Neuron (in vitro differentiated cells): ENCODE measurements at regions not wholly inside any gene's neighbourhood (a gene's known extent, or its start where the extent isn't known, plus 50 kb on each side); places are given as distances from the start of the nearest gene placed in this dataset.

Source experiments
- H2AFZ ChIP-seq: one replicate; pipeline ENCODE4 v1.6.1; 2013; ENCODE audit warnings: low read depth, mild to moderate bottlenecking, inconsistent platforms, low read length, moderate library complexity
- H3K27me3 ChIP-seq: one replicate; pipeline ENCODE4 v1.6.1; 2013; ENCODE audit warnings: low read length; ENCODE audit not compliant: insufficient read depth
- H3K36me3 ChIP-seq: one replicate; pipeline ENCODE4 v1.6.1; 2013; ENCODE audit warnings: low read length; ENCODE audit not compliant: insufficient read depth
- H3K4me1 ChIP-seq: one replicate; pipeline ENCODE4 v1.6.1; 2013; ENCODE audit warnings: low read length; ENCODE audit not compliant: insufficient read depth
- H3K4me3 ChIP-seq: 2 replicates; pipeline ENCODE4 v1.5.1; 2013; ENCODE audit warnings: mild to moderate bottlenecking, low read length, moderate library complexity
- H3K9me3 ChIP-seq: one replicate; pipeline ENCODE4 v1.6.1; 2013; ENCODE audit warnings: low read length

DNA sequence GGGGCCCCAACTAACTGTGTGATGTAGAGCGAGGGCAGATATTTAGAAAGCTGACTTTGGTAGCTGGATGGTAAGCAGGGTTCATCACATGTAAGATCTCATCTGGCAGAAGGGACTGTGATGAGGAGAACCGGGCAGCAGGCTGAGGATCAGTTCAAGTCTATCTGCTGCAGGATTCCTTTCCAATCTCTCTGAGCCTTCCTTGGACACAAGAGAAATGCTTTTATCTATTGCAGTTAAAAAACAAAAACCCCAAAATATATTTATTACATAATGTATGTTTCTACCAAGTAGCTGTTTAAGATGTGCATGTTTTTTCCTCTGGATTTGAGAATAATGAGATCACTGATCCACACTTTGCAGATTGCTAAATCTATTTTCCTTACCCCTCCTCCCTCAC is 411.5 kb downstream of the RAP2B start:
- Histone ChIP-seq H3K36me3 (no peaks in the 10 kb centered on the region), H3K4me3 (no peak overlapping the region), H3K27me3 (no peaks in the 10 kb centered on the region), H3K9me3 (no peaks in the 10 kb centered on the region), H2AFZ (no peak overlapping the region), H3K4me1 (peaks cover 11% of the 10 kb centered on the region)

DNA sequence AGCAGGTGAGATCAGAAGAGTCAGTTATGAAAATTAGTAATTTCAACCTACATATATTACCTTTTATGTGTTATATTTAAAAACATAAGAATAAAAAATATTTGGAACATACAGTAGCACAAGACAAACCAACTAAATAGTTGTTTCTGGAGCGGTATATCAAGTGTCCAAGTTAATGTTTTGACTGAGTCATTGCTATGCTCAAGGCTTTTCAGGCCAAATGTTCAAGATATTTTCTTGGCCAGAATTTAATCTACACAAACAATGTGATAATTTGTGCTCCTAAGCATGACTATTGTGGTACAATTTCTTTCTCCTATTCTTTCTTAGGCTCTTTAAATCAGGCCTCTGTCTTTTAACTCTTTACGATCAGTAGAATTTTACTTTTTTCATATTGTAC is 412.4 kb downstream of the RAP2B start:
- no peaks in the 10 kb centered on the region for H3K27me3 ChIP-seq
- H2AFZ ChIP-seq, result no peak overlapping the region
- peaks cover 11% of the 10 kb centered on the region for H3K4me1 ChIP-seq
- H3K9me3 ChIP-seq, result no peaks in the 10 kb centered on the region
- no peak overlapping the region for H3K4me3 ChIP-seq
- no peaks in the 10 kb centered on the region for H3K36me3 ChIP-seq

DNA sequence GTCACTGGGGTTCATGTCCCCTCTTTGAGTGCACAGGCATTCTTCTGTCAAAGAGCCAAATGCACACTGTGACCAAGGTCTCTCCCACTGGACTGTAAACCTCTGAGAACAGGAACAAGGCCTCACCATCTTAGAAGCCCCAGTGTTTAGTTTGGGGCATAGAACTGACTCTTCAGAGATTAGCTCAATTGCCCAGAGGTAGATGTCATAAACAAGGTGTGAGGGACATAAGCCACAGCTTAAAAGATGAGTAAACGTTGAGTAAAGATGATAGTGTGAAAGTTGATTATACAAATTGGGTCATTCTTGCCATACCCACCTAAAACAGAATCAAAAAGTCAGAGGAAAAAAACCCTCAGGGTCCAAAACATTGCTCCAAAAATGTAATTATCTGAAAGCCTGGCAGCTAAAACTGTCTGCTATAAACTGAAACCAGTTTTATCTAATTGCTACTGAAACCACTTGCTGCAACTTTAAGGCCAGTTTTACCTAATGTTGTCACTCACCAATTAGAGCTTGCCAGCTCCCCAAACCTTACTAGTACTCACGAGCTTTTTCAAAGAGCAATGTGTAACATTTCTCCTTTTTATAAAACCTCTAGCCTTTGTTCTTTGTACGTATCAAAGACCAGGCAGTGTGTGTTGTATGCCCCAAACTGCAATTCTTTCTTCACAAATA is 415.2 kb downstream of the RAP2B start:
- Histone ChIP-seq H3K27me3 (no peaks in the 10 kb centered on the region), H3K36me3 (no peaks in the 10 kb centered on the region), H3K4me3 (no peak overlapping the region), H3K9me3 (no peaks in the 10 kb centered on the region), H3K4me1 (peaks cover 11% of the 10 kb centered on the region), H2AFZ (no peak overlapping the region)

DNA sequence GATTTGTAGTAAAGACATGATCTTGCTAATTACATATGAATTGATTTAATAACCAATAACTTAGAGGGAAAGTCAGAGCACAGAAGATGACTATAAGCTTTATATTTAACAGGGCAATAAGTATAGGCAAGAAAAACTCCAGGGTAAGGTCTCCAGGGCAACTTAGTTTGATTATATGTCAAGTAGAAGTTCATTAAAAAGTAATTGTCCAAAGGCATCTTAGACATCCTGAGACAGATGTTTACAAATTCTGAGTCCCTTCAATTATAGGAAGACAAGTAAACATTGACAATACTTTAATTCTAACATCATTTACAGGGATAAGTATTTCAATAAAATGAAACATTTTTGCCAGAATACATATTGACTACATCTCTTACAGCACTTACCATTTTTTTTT is 416.0 kb downstream of the RAP2B start:
- H3K36me3 ChIP-seq, result no peaks in the 10 kb centered on the region
- no peak overlapping the region for H2AFZ ChIP-seq
- H3K4me3 ChIP-seq, result no peak overlapping the region
- H3K27me3 ChIP-seq, result no peaks in the 10 kb centered on the region
- H3K4me1 ChIP-seq, result peaks cover 5% of the 10 kb centered on the region
- no peaks in the 10 kb centered on the region for H3K9me3 ChIP-seq

DNA sequence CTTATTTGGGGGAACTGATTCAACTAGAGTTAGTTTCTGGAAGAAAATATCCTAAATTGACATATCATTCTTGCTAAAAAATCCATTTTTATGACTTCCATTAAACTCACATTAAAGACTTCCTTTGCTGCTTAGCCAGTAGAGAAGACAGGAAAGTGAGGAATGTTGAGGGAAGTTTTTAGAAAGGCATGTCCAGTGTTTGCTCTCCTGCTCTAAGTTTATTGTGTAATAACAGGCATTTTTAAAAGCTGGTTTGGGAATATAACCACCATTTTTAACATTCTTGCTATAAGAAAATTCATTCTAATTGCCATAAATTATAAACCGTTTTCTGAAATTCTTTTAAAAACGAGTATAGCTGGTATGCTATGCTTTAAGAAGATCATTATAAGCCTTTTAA is 428.0 kb downstream of the RAP2B start:
- H2AFZ ChIP-seq, result no peak overlapping the region
- H3K4me3 ChIP-seq, result no peak overlapping the region
- no peaks in the 10 kb centered on the region for H3K4me1 ChIP-seq
- H3K36me3 ChIP-seq, result no peaks in the 10 kb centered on the region
- no peaks in the 10 kb centered on the region for H3K27me3 ChIP-seq
- H3K9me3 ChIP-seq, result no peaks in the 10 kb centered on the region

DNA sequence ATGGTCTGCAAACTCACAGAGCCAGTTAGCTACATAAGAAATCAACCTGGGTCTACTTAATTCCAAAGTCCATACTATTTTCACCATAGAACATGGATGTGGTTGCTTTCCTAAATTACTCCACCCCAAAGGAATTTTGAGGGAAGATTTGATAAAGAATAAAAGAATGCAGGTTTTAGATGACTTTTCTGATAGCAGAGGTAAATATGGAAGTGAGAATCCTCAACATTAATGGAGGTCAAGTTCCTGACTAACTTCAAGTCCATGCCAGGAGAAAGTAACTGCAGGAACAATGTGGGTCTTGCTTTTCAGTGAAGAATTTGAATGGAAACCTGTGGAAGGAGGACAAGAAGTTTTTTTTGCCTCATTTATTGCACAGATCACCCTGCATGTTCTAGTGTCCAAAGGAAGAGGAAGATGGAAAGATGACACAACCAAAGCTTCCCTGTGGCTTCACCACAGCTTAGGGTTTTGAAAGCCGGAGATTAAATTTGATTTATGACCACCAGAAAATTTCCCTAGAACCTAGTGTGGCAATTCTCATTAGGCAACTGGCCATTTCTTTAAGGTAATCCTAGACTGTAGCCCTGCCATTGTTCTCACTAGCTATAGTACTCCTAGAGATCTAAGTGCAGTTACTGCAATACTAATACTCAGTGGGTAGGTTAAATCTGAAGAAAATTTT is 429.7 kb downstream of the RAP2B start:
- no peaks in the 10 kb centered on the region for H3K4me1 ChIP-seq

DNA sequence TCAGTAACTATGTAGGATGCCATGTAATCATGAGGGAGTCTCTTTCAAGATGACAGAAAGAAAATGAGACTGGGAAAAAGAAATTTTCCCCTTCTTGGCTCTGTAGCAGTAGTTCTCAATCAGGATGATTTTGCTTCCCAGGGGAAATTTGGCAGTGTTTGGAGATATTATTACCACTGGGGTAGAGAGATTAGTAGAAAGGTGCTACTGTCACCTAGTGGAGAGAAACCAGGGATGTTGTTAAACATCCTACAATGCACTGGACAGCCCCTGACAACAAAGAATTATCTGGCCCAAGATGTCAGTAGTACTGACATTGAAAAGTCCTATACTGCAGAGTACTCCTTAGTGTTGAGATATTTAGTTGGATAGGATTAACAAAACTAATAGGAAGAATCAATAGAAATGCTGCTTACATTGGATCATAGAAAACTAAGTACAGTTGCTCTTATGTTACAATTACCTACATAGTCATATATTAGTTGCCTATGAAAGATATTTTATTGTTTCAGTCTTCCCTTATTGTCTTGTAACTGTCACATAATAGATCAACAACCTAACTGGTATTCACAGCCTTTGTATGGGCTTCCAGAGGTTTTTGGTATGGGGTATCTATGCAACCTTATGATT is 433.3 kb downstream of the RAP2B start:
- Histone ChIP-seq H3K36me3 (no peaks in the 10 kb centered on the region), H2AFZ (no peak overlapping the region), H3K4me3 (no peak overlapping the region), H3K4me1 (no peaks in the 10 kb centered on the region), H3K9me3 (no peaks in the 10 kb centered on the region), H3K27me3 (no peaks in the 10 kb centered on the region)

More for the DNA sequence above, 429.7 kb downstream of the RAP2B start:
- Histone ChIP-seq H2AFZ (no peak overlapping the region), H3K4me3 (no peak overlapping the region), H3K9me3 (no peaks in the 10 kb centered on the region), H3K27me3 (no peaks in the 10 kb centered on the region), H3K36me3 (no peaks in the 10 kb centered on the region)

DNA sequence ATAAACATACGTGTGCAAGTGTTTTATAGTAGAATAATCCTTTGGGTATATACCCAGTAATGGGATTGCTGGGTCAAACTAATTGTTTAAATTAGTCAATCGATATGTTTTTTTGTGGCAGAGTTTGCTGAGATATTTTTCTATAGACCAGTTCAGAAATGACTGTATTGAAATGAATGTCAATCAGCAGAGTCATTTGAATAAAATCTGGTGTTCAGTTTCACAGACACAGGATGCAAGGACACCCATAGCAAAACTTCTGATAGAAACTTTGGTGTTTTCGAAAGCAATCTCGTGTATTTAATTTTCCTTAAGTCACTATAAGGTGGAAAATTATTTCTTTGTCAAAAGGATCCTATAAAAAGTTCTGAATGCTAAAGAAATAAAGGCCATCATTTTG is 434.4 kb downstream of the RAP2B start:
- Histone ChIP-seq H3K4me1 (no peaks in the 10 kb centered on the region), H3K36me3 (no peaks in the 10 kb centered on the region), H3K4me3 (no peak overlapping the region), H2AFZ (no peak overlapping the region), H3K27me3 (no peaks in the 10 kb centered on the region), H3K9me3 (no peaks in the 10 kb centered on the region)

DNA sequence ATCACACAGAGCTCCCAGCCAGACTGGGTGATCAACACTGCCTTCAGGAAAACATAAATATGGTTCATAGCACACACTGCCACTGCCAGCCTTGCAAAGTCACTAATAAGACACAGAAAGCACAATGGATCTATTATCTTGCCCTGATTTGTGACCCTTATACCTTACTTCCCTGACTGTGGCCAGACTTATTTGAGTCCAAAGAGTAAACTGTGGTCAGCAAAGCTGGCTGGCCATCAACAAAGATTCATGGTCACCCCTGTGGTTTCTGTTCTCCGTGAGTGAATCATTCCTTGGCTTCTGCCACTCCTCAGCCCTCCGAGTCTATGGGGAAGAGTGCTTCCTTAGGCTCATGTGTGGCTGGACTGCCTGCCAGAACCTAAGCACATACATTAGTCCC is 437.7 kb downstream of the RAP2B start:
- Histone ChIP-seq H3K4me1 (no peaks in the 10 kb centered on the region), H3K9me3 (no peaks in the 10 kb centered on the region), H3K4me3 (no peak overlapping the region), H2AFZ (no peak overlapping the region), H3K27me3 (no peaks in the 10 kb centered on the region), H3K36me3 (no peaks in the 10 kb centered on the region)

DNA sequence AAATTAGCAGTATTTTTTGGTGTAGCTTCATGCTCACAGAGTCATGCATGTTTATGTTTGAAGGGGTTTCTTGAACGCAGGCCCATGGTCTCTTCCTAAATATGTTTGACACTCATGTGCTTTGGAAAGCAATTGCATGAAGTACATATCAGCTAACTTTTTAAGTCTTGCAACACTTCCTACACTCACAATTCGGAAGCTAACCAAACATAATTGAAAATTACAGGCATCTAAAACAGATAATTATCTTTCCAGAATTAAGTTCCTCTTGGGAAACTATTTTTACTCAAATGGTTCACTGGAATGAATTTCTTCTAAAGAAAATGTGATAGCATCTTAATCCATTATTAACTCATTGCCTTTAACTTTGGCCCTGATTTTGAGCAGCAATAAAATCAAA is 438.9 kb downstream of the RAP2B start:
- no peaks in the 10 kb centered on the region for H3K36me3 ChIP-seq
- no peak overlapping the region for H2AFZ ChIP-seq
- no peaks in the 10 kb centered on the region for H3K9me3 ChIP-seq
- no peaks in the 10 kb centered on the region for H3K4me1 ChIP-seq
- H3K4me3 ChIP-seq, result no peak overlapping the region
- H3K27me3 ChIP-seq, result no peaks in the 10 kb centered on the region

DNA sequence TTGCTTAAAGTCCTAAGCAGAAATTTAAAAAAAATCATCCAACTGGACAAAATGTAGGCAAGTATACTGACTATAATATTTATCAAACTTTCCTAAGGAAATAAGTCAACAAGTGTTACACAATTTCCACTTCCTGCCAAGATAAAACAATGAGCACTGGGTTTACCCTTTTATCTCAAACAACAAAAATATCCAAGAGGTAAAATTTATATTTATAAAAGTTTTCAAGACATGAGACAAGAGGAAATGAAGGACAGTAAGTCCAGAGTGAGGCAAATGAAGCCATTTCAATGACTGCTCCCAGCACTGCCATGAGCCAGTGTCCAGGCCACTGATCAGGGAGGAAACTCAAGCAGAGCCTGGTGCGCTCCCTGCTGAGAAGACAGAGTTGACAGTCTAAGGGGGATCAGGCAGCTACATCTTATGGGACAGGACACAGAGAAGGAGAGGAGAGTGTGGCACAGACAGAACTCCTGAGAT is 439.4 kb downstream of the RAP2B start:
- Histone ChIP-seq H2AFZ (no peak overlapping the region), H3K36me3 (no peaks in the 10 kb centered on the region), H3K9me3 (no peaks in the 10 kb centered on the region), H3K4me3 (no peak overlapping the region), H3K4me1 (no peaks in the 10 kb centered on the region), H3K27me3 (no peaks in the 10 kb centered on the region)

DNA sequence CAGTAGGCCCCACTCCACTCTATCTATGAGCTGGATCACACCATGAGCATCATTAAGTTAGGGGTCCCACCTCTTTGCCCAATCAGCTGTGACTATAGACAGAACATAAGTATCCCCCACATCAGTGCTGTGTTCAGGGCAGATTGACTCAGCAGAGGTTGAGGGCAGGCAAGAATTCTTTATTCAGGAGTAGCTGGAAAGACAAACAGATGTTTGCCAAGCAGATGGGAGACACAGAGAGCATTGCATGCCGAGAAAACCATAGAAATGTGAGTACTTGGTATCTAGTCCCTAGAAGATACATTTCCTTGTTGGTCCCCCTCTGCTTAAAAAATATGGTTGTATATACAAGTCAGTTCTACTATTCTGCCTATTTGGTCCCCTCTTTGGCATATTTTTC is 440.8 kb downstream of the RAP2B start:
- no peaks in the 10 kb centered on the region for H3K9me3 ChIP-seq
- H3K27me3 ChIP-seq, result no peaks in the 10 kb centered on the region
- no peak overlapping the region for H3K4me3 ChIP-seq
- no peaks in the 10 kb centered on the region for H3K36me3 ChIP-seq
- no peaks in the 10 kb centered on the region for H3K4me1 ChIP-seq
- no peak overlapping the region for H2AFZ ChIP-seq

DNA sequence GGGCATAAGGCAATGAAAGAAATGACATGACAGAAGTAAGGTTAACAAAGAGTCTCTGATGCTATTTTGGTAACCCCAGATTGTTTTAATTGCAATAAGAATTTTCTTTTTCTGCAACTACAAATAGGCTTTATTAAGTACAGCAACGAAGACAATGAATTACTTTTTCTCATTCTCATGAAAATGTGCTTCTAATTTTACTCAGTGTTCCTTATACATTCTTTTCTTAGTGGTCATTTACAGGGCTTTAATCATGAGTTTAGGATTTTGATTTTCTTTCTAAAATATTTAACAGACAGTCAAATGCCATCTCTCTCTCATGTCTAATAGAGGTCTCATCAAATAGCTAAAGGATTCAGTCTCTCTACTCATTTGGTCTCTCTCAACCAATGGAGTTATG is 452.1 kb downstream of the RAP2B start:
- peak overlapping the region; percentile 76 for H2AFZ ChIP-seq
- peaks cover 7% of the 10 kb centered on the region for H3K4me1 ChIP-seq

More for the DNA sequence above, 452.1 kb downstream of the RAP2B start:
- Histone ChIP-seq H3K9me3 (no peaks in the 10 kb centered on the region), H3K36me3 (no peaks in the 10 kb centered on the region), H3K4me3 (no peak overlapping the region), H3K27me3 (no peaks in the 10 kb centered on the region)
